ENCODE measurements at regions not wholly inside any gene's neighbourhood (a gene's known extent, or its start where the extent isn't known, plus 50 kb on each side); places are given as distances from the start of the nearest gene placed in this dataset.

GRCh38 chr6:119630561-119631192 lies 281.1 kb upstream of the MAN1A1 start:
- Histone ChIP-seq H3K27me3 (no peaks in the 10 kb centered on the region), H3K9me3 (ENCODE audit: low read depth) (no peaks in the 10 kb centered on the region), H3K4me1 (ENCODE audit: low read depth) (no peaks in the 10 kb centered on the region), H3K27ac (no peak overlapping the region), H3K36me3 (no peaks in the 10 kb centered on the region), H3K4me3 (no peak overlapping the region)
- no peak for DNase-seq (ENCODE audit: low read depth in 1 of 2, low spot score in 1 of 2)
- no peak for TF ChIP-seq CTCF (IDR thresholded peaks at IDR 0.05; ENCODE audit: low read depth, low read length)

GRCh38 chr6:119628691-119629594 lies 279.4 kb upstream of the MAN1A1 start:
- no peak for DNase-seq (ENCODE audit: low read depth in 1 of 2, low spot score in 1 of 2)
- Histone ChIP-seq H3K4me1 (ENCODE audit: low read depth) (no peaks in the 10 kb centered on the region), H3K4me3 (no peak overlapping the region), H3K27me3 (no peaks in the 10 kb centered on the region), H3K9me3 (ENCODE audit: low read depth) (no peaks in the 10 kb centered on the region), H3K27ac (no peak overlapping the region), H3K36me3 (no peaks in the 10 kb centered on the region)
- no peak for TF ChIP-seq CTCF (IDR thresholded peaks at IDR 0.05; ENCODE audit: low read depth, low read length)

GRCh38 chr6:119627908-119628669 lies 278.5 kb upstream of the MAN1A1 start:
- H3K27ac ChIP-seq, result no peak overlapping the region
- no peaks in the 10 kb centered on the region for H3K27me3 ChIP-seq
- TF ChIP-seq CTCF (IDR thresholded peaks at IDR 0.05; ENCODE audit: low read depth, low read length), result no peak
- no peaks in the 10 kb centered on the region for H3K9me3 ChIP-seq (ENCODE audit: low read depth)
- H3K36me3 ChIP-seq, result no peaks in the 10 kb centered on the region
- no peaks in the 10 kb centered on the region for H3K4me1 ChIP-seq (ENCODE audit: low read depth)
- DNase-seq (ENCODE audit: low read depth in 1 of 2, low spot score in 1 of 2), result peak in 1 of 2 donors; percentile 30
- H3K4me3 ChIP-seq, result no peak overlapping the region

GRCh38 chr6:119626884-119627619 lies 277.5 kb upstream of the MAN1A1 start:
- TF ChIP-seq CTCF (IDR thresholded peaks at IDR 0.05; ENCODE audit: low read depth, low read length), result no peak
- no peak for DNase-seq (ENCODE audit: low read depth in 1 of 2, low spot score in 1 of 2)
- no peak overlapping the region for H3K4me3 ChIP-seq
- H3K4me1 ChIP-seq (ENCODE audit: low read depth), result no peaks in the 10 kb centered on the region
- no peaks in the 10 kb centered on the region for H3K27me3 ChIP-seq
- H3K9me3 ChIP-seq (ENCODE audit: low read depth), result no peaks in the 10 kb centered on the region
- H3K36me3 ChIP-seq, result no peaks in the 10 kb centered on the region
- H3K27ac ChIP-seq, result no peak overlapping the region

All from cardiac muscle cell (in vitro differentiated cells and primary cell).